OCI-LY7 (cell line): ENCODE measurements at regions not wholly inside any gene's neighbourhood (a gene's known extent, or its start where the extent isn't known, plus 50 kb on each side); places are given as distances from the start of the nearest gene placed in this dataset.

ENCODE experiments used
- BruUV-seq: library from RNA; stranded (reverse); fragments of 400-500 nt; replicated peaks from 2 replicates; lab custom pipeline; 2021; lab: Mats Ljungman, UMichigan
- CTCF ChIA-PET: fragments of 300-600 bp; sonication (Branson Sonifier 250); formaldehyde crosslinking; loops from one replicate; lab custom pipeline; 2022; ENCODE audit warnings: antibody characterized with exemption; ENCODE audit not compliant: unreplicated experiment; lab: Charles Lee
- POLR2A ChIA-PET: fragments of 300-600 bp; sonication (Branson Sonifier 250); formaldehyde crosslinking; loops from one replicate; lab custom pipeline; 2022; ENCODE audit warnings: antibody characterized with exemption; lab: Charles Lee
- DNase-seq: peaks from one replicate; pipeline ENCODE4 v3.0.0-alpha.2; 2015; ENCODE audit warnings: low spot score
- H2AFZ ChIP-seq: fragments of 200-600 bp; sonication (generic), shearing (Covaris generic); 2 replicates; pipeline ENCODE4 v1.6.1; 2014; ENCODE audit warnings: mild to moderate bottlenecking, antibody characterized with exemption, low read length, moderate library complexity
- H3K27ac ChIP-seq: fragments of 200-600 bp; sonication (generic); 2 replicates; pipeline ENCODE4 v1.5.1; 2014; ENCODE audit warnings: mixed run types, low read depth, mild to moderate bottlenecking, moderate library complexity, low read length, inconsistent platforms; ENCODE audit not compliant: poor library complexity, severe bottlenecking
- H3K36me3 ChIP-seq: fragments of 200-600 bp; sonication (generic); 2 replicates; pipeline ENCODE4 v1.6.1; 2014; ENCODE audit warnings: mild to moderate bottlenecking, antibody characterized with exemption, low read length, moderate library complexity, mixed read lengths; ENCODE audit not compliant: insufficient read depth
- H3K4me1 ChIP-seq: fragments of 200-600 bp; sonication (generic); 2 replicates; pipeline ENCODE4 v1.5.1; 2014; ENCODE audit warnings: mild to moderate bottlenecking, low read length; ENCODE audit not compliant: insufficient read depth, poor library complexity, severe bottlenecking
- H3K4me2 ChIP-seq: fragments of 200-600 bp; sonication (generic); 2 replicates; pipeline ENCODE4 v1.6.1; 2014; ENCODE audit warnings: mild to moderate bottlenecking, low read length
- H3K4me3 ChIP-seq: fragments of 200-600 bp; sonication (generic); 2 replicates; pipeline ENCODE4 v1.5.1; 2014; ENCODE audit warnings: mild to moderate bottlenecking, low read depth, low read length; ENCODE audit not compliant: poor library complexity, severe bottlenecking
- H3K79me2 ChIP-seq: fragments of 200-600 bp; sonication (generic); 2 replicates; pipeline ENCODE4 v1.6.1; 2016; ENCODE audit warnings: low read depth, mild to moderate bottlenecking, low read length, moderate library complexity, mixed read lengths; ENCODE audit not compliant: insufficient read depth
- H3K9me2 ChIP-seq: fragments of 200-600 bp; sonication (generic); 2 replicates; pipeline ENCODE4 v1.6.1; 2016; ENCODE audit warnings: mild to moderate bottlenecking, low read length, mixed read lengths; ENCODE audit not compliant: insufficient read depth
- H3K9me3 ChIP-seq: fragments of 200-600 bp; sonication (generic); 2 replicates; pipeline ENCODE4 v1.6.1; 2014; ENCODE audit warnings: mild to moderate bottlenecking, mixed run types, low read length, mixed read lengths
- H4K20me1 ChIP-seq: fragments of 200-600 bp; sonication (generic); 2 replicates; pipeline ENCODE4 v1.6.1; 2014; ENCODE audit warnings: mild to moderate bottlenecking, antibody characterized with exemption, low read length, moderate library complexity, mixed read lengths; ENCODE audit not compliant: insufficient read depth
- CTCF ChIP-seq: fragments of 200-600 bp; sonication (generic); conservative IDR thresholded peaks from 2 replicates; pipeline ENCODE4 v1.5.1; 2014; ENCODE audit warnings: mild to moderate bottlenecking, antibody characterized with exemption, low read length, moderate library complexity, mixed read lengths
- EZH2phosphoT487 ChIP-seq: fragments of 200-600 bp; sonication (generic); IDR thresholded peaks from 2 replicates; pipeline ENCODE4 v1.6.1; 2018; ENCODE audit warnings: low read depth, borderline replicate concordance, mild to moderate bottlenecking, mixed run types, antibody characterized with exemption, low read length, moderate library complexity, mixed read lengths
- intact Hi-C: fragments of 100-400 bp; cut with micrococcal nuclease; formaldehyde crosslinking; loops from one replicate; pipeline ENCODE4 v1.10.0; 2022; ENCODE audit not compliant: unreplicated experiment

GRCh38 chr14:22089940-22090339 lies 416.3 kb upstream of the OR4E1 start:
- Histone ChIP-seq H3K4me2 (no peak overlapping the region), H3K27ac (no peak overlapping the region), H4K20me1 (no peaks in the 10 kb centered on the region), H3K4me3 (no peak overlapping the region), H3K4me1 (no peaks in the 10 kb centered on the region), H3K79me2 (no peaks in the 10 kb centered on the region), H3K9me2 (no peaks in the 10 kb centered on the region), H3K36me3 (no peaks in the 10 kb centered on the region), H3K9me3 (no peaks in the 10 kb centered on the region), H2AFZ (no peak overlapping the region)
- ChIA-PET POLR2A (no interaction called here), CTCF (no interaction called here)
- no TSS peak for BruUV-seq
- no peak for DNase-seq
- TF ChIP-seq EZH2phosphoT487 (no peak), CTCF (no peak)
- intact Hi-C loops = loop anchor here (5.0 kb wide), 1 partner anchor 173 kb away; no protein-coding TSS in a partner anchor

GRCh38 chr14:22088614-22089342 lies 415.2 kb upstream of the OR4E1 start:
- Histone ChIP-seq H3K9me3 (no peaks in the 10 kb centered on the region), H3K36me3 (no peaks in the 10 kb centered on the region), H3K9me2 (no peaks in the 10 kb centered on the region), H2AFZ (no peak overlapping the region), H3K4me1 (no peaks in the 10 kb centered on the region), H3K4me3 (no peak overlapping the region), H3K4me2 (no peak overlapping the region), H3K79me2 (no peaks in the 10 kb centered on the region), H4K20me1 (no peaks in the 10 kb centered on the region), H3K27ac (no peak overlapping the region)
- TF ChIP-seq EZH2phosphoT487 (no peak), CTCF (no peak)
- intact Hi-C loops = loop anchor here (5.0 kb wide), 1 partner anchor 171 kb away; no protein-coding TSS in a partner anchor
- BruUV-seq = no TSS peak
- CTCF ChIA-PET = no interaction called here
- POLR2A ChIA-PET = no interaction called here
- no peak for DNase-seq

GRCh38 chr14:22086131-22086530 lies 412.5 kb upstream of the OR4E1 start:
- H3K4me1 ChIP-seq = no peaks in the 10 kb centered on the region
- no peaks in the 10 kb centered on the region for H3K36me3 ChIP-seq
- no peak overlapping the region for H3K27ac ChIP-seq
- H3K4me2 ChIP-seq = no peak overlapping the region
- H3K4me3 ChIP-seq = no peak overlapping the region
- POLR2A ChIA-PET = interaction anchor here (0.7 kb wide), 1 partner anchor 89 kb away, joined by 4 read pairs; no protein-coding TSS in a partner anchor
- BruUV-seq = no TSS peak
- intact Hi-C loops = loop anchor here (5.0 kb wide), 1 partner anchor 169 kb away; no protein-coding TSS in a partner anchor
- H3K79me2 ChIP-seq = no peaks in the 10 kb centered on the region
- no peaks in the 10 kb centered on the region for H3K9me2 ChIP-seq
- no peaks in the 10 kb centered on the region for H4K20me1 ChIP-seq
- no peak for DNase-seq
- H3K9me3 ChIP-seq = no peaks in the 10 kb centered on the region
- CTCF ChIA-PET = no interaction called here
- H2AFZ ChIP-seq = no peak overlapping the region
- TF ChIP-seq EZH2phosphoT487 (no peak), CTCF (no peak)
